HCT116 (cell line): ENCODE measurements at regions not wholly inside any gene's neighbourhood (a gene's known extent, or its start where the extent isn't known, plus 50 kb on each side); places are given as distances from the start of the nearest gene placed in this dataset.

Experiments used
- ATAC-seq: fragments of 200-7000 bp; cut with Tn5 transposase; 2 replicates; pipeline ENCODE4 v1.9.1; 2020; ENCODE audit warnings: mild to moderate bottlenecking, moderate library complexity
- BruUV-seq: library from RNA; stranded (reverse); fragments of 400-500 nt; replicated peaks from 2 replicates; lab custom pipeline; 2021; lab: Mats Ljungman, UMichigan
- CTCF ChIA-PET: fragments of 300-600 bp; sonication (Branson Sonifier 250); formaldehyde crosslinking; loops from one replicate; lab custom pipeline; 2021; ENCODE audit warnings: antibody characterized with exemption; lab: Charles Lee
- POLR2A ChIA-PET: fragments of 300-600, 350-600 bp; sonication (Branson Sonifier 250); formaldehyde crosslinking; loops from one replicate; lab custom pipeline; 2021; ENCODE audit warnings: antibody characterized with exemption; lab: Charles Lee
- RAD21 ChIA-PET, 2 experiments: fragments of 300-600 bp; sonication (Branson Sonifier 250); formaldehyde crosslinking; loops; one replicate each; lab custom pipeline; 2023; ENCODE audit warnings: low total read pairs in 2 of 2; ENCODE audit not compliant: uncharacterized antibody in 2 of 2, unreplicated experiment in 2 of 2, low non-redundant PET in 1 of 2; lab: Charles Lee
- DNase-seq: peaks from one replicate; pipeline ENCODE4 v3.0.0-alpha.2; 2010; ENCODE audit warnings: low read depth, low spot score
- H2AFZ ChIP-seq: fragments of 200-600 bp; shearing (Covaris generic), sonication (generic); 2 replicates; pipeline ENCODE4 v1.6.1; 2017; ENCODE audit warnings: low read depth, mixed run types, mixed read lengths, antibody characterized with exemption, low read length; ENCODE audit not compliant: poor library complexity, severe bottlenecking
- H3K27ac ChIP-seq: 2 replicates; pipeline ENCODE4 v1.5.1; 2012; ENCODE audit warnings: low read depth, low read length
- H3K27me3 ChIP-seq: fragments of 200-600 bp; sonication (generic); 2 replicates; pipeline ENCODE4 v1.6.1; 2016; ENCODE audit warnings: mixed run types, low read length, mixed read lengths; ENCODE audit not compliant: insufficient read depth
- H3K36me3 ChIP-seq, 2 experiments: fragments of 200-500 bp in 1 of 2; fragments of 200-600 bp in 1 of 2; sonication (Bioruptor generic) in 1 of 2; sonication (generic) in 1 of 2; 2 replicates each; pipeline versions ENCODE4 v1.5.1 to v1.6.1; 2014 to 2016; ENCODE audit warnings: low read length in 2 of 2, inconsistent platforms in 1 of 2, mixed read lengths in 1 of 2, mixed run types in 1 of 2; ENCODE audit not compliant: insufficient read depth in 2 of 2, control insufficient read depth in 1 of 2
- H3K4me1 ChIP-seq, 2 experiments: fragments of 200-600 bp in 1 of 2; sonication (generic) in 1 of 2; 2 replicates each; pipeline versions ENCODE4 v1.5.1 to v1.6.1; 2012 to 2017; ENCODE audit warnings: low read length in 2 of 2, inconsistent platforms in 1 of 2, mild to moderate bottlenecking in 1 of 2, mixed read lengths in 1 of 2, mixed run types in 1 of 2, moderate library complexity in 1 of 2; ENCODE audit not compliant: insufficient read depth in 2 of 2, control insufficient read depth in 1 of 2
- H3K4me2 ChIP-seq: fragments of 200-600 bp; sonication (generic); 2 replicates; pipeline ENCODE4 v1.6.1; 2017; ENCODE audit warnings: mixed run types, low read length, mixed read lengths
- H3K4me3 ChIP-seq, 2 experiments: fragments of 200-600 bp in 1 of 2; sonication (generic) in 1 of 2; replicated peaks in 1 of 2; 2 replicates each; pipeline ENCODE4 v1.5.1; 2011 to 2016; ENCODE audit warnings: low read length in 2 of 2, control low read depth in 1 of 2, low read depth in 1 of 2, mild to moderate bottlenecking in 1 of 2, mixed read lengths in 1 of 2, mixed run types in 1 of 2
- H3K79me2 ChIP-seq: fragments of 200-600 bp; sonication (generic); 2 replicates; pipeline ENCODE4 v1.6.1; 2017; ENCODE audit warnings: mild to moderate bottlenecking, mixed run types, low read length, moderate library complexity, mixed read lengths; ENCODE audit not compliant: insufficient read depth
- H3K9ac ChIP-seq: fragments of 200-600 bp; sonication (generic); 2 replicates; pipeline ENCODE4 v1.6.1; 2016; ENCODE audit warnings: low read length, mixed read lengths
- H3K9me2 ChIP-seq: fragments of 200-600 bp; sonication (generic), shearing (Covaris generic); 2 replicates; pipeline ENCODE4 v1.6.1; 2017; ENCODE audit warnings: mixed run types, mild to moderate bottlenecking, moderate library complexity; ENCODE audit not compliant: insufficient read depth
- H3K9me3 ChIP-seq, 2 experiments: fragments of 200-500 bp in 1 of 2; fragments of 200-600 bp in 1 of 2; sonication (Bioruptor generic) in 1 of 2; sonication (generic) in 1 of 2; 2 replicates each; pipeline ENCODE4 v1.6.1; 2014 to 2017; ENCODE audit warnings: low read length in 2 of 2, mixed read lengths in 2 of 2, inconsistent platforms in 1 of 2, low read depth in 1 of 2, mild to moderate bottlenecking in 1 of 2, mixed run types in 1 of 2, moderate library complexity in 1 of 2; ENCODE audit not compliant: control insufficient read depth in 1 of 2, insufficient read depth in 1 of 2
- H4K20me1 ChIP-seq: fragments of 200-600 bp; sonication (generic), shearing (Covaris generic); 2 replicates; pipeline ENCODE4 v1.6.1; 2017; ENCODE audit warnings: mixed run types, mild to moderate bottlenecking, moderate library complexity; ENCODE audit not compliant: insufficient read depth
- ATF3 ChIP-seq: IDR thresholded peaks from 2 replicates; pipeline ENCODE4 v1.6.1; 2012
- CBX3 ChIP-seq: IDR thresholded peaks from 2 replicates; pipeline ENCODE4 v1.6.1; 2012; ENCODE audit warnings: low read depth
- CEBPB ChIP-seq: IDR thresholded peaks from 2 replicates; pipeline ENCODE4 v1.6.1; 2012; ENCODE audit warnings: low read depth
- EZH2 ChIP-seq: fragments of 200-600 bp; sonication (generic); IDR thresholded peaks from 2 replicates; pipeline ENCODE4 v1.6.1; 2017; ENCODE audit warnings: antibody characterized with exemption, mixed run types
- EZH2phosphoT487 ChIP-seq: fragments of 200-600 bp; IDR thresholded peaks from 2 replicates; pipeline ENCODE4 v1.6.1; 2018; ENCODE audit warnings: antibody characterized with exemption, borderline replicate concordance
- POLR2A ChIP-seq: IDR thresholded peaks from 2 replicates; pipeline ENCODE4 v1.7.0; 2011; ENCODE audit warnings: borderline replicate concordance; ENCODE audit not compliant: insufficient read depth, insufficient read length; ENCODE audit errors: extremely low read depth
- POLR2AphosphoS5 ChIP-seq: IDR thresholded peaks from 2 replicates; pipeline ENCODE4 v1.6.1; 2011; ENCODE audit warnings: mild to moderate bottlenecking, low read depth, low read length, moderate library complexity
- RAD21 ChIP-seq: IDR thresholded peaks from 2 replicates; pipeline ENCODE4 v1.6.1; 2012; ENCODE audit warnings: low read depth, mild to moderate bottlenecking
- SP1 ChIP-seq: IDR thresholded peaks from 2 replicates; pipeline ENCODE4 v1.6.1; 2012; ENCODE audit warnings: low read depth
- SRF ChIP-seq: IDR thresholded peaks from 2 replicates; pipeline ENCODE4 v1.6.1; 2012; ENCODE audit warnings: low read depth
- TCF7L2 ChIP-seq: IDR thresholded peaks from 2 replicates; pipeline ENCODE4 v1.7.0; 2011; ENCODE audit warnings: borderline replicate concordance, inconsistent platforms; ENCODE audit not compliant: insufficient read depth, insufficient read length; ENCODE audit errors: extremely low read depth
- ZNF274 ChIP-seq: fragments of 200-500 bp; sonication (Bioruptor generic); IDR thresholded peaks from 2 replicates; pipeline ENCODE4 v1.6.1; 2014; ENCODE audit warnings: mild to moderate bottlenecking, low read depth, low read length, inconsistent platforms
- intact Hi-C: fragments of 100-400 bp; cut with micrococcal nuclease; formaldehyde crosslinking; loops from 2 replicates; pipeline ENCODE4 v1.10.0; 2022
- TF ChIP-seq, protein P1 (sequence below), 3 experiments: fragments of 200-600 bp in 1 of 3; sonication (generic) in 1 of 3; IDR thresholded peaks in 2 of 3; conservative IDR thresholded peaks in 1 of 3; 2 replicates each; pipeline ENCODE4 v1.5.1; 2012 to 2017; ENCODE audit warnings: low read depth in 2 of 3, low read length in 2 of 3, antibody characterized with exemption in 1 of 3, borderline replicate concordance in 1 of 3, control low read depth in 1 of 3, mild to moderate bottlenecking in 1 of 3, mixed read lengths in 1 of 3, mixed run types in 1 of 3, moderate library complexity in 1 of 3; ENCODE audit not compliant: insufficient read depth in 1 of 3
- TF ChIP-seq, protein P2 (sequence below): IDR thresholded peaks from 2 replicates; pipeline ENCODE4 v1.6.1; 2011; ENCODE audit warnings: mild to moderate bottlenecking, low read length, moderate library complexity; ENCODE audit not compliant: insufficient replicate concordance; ENCODE audit errors: extremely low read depth
- TF ChIP-seq, protein P3 (sequence below): IDR thresholded peaks from 2 replicates; pipeline ENCODE4 v1.6.1; 2012

DNA sequence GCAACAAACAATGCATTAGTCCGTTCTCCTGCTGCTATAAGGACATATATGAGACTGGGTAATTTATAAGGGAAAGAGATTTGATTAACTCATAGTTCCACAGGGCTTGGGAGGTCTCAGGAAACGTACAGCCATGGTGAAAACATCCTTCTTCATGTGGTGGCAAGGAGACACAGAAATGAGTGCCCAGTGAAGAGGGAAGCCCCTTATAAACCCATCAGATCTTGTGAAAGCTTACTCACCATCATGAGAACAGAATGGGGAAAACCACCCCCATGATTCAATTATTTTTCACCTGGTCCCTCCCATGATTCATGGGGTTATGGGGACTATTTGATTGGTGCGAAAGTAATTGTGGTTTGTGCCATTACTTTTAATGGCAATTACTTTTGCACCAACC, 655.8 kb upstream of the SEMA6A start:
- CTCF ChIA-PET = no interaction called here
- BruUV-seq = no TSS peak
- no peak for ATAC-seq

More for the DNA sequence above, 655.8 kb upstream of the SEMA6A start:
- intact Hi-C loops = no loop called here
- no peaks in the 10 kb centered on the region for H3K79me2 ChIP-seq
- H3K9me2 ChIP-seq = no peaks in the 10 kb centered on the region
- RAD21 ChIA-PET = no interaction called here
- H3K27me3 ChIP-seq = no peaks in the 10 kb centered on the region
- no peak overlapping the region for H3K9ac ChIP-seq
- H4K20me1 ChIP-seq = no peaks in the 10 kb centered on the region
- no peak overlapping the region for H3K4me2 ChIP-seq
- H2AFZ ChIP-seq = no peak overlapping the region
- TF ChIP-seq EZH2 = no peak
- no peak for TF ChIP-seq POLR2A
- no peak for TF ChIP-seq CBX3
- no peak for TF ChIP-seq POLR2AphosphoS5
- no peak for TF ChIP-seq SRF
- TF ChIP-seq SP1 = no peak
- TF ChIP-seq, protein P1, sequence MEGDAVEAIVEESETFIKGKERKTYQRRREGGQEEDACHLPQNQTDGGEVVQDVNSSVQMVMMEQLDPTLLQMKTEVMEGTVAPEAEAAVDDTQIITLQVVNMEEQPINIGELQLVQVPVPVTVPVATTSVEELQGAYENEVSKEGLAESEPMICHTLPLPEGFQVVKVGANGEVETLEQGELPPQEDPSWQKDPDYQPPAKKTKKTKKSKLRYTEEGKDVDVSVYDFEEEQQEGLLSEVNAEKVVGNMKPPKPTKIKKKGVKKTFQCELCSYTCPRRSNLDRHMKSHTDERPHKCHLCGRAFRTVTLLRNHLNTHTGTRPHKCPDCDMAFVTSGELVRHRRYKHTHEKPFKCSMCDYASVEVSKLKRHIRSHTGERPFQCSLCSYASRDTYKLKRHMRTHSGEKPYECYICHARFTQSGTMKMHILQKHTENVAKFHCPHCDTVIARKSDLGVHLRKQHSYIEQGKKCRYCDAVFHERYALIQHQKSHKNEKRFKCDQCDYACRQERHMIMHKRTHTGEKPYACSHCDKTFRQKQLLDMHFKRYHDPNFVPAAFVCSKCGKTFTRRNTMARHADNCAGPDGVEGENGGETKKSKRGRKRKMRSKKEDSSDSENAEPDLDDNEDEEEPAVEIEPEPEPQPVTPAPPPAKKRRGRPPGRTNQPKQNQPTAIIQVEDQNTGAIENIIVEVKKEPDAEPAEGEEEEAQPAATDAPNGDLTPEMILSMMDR (IDR thresholded peaks at IDR 0.05 in 2 of 3, conservative IDR thresholded peaks at IDR 0.05 in 1 of 3; ENCODE audit: borderline replicate concordance in 1 of 3, insufficient read depth in 1 of 3, low read depth in 2 of 3, low read length in 2 of 3) = no peak
- no peak for TF ChIP-seq EZH2phosphoT487
- no peak for TF ChIP-seq TCF7L2
- TF ChIP-seq ATF3 = no peak
- TF ChIP-seq, protein P2, sequence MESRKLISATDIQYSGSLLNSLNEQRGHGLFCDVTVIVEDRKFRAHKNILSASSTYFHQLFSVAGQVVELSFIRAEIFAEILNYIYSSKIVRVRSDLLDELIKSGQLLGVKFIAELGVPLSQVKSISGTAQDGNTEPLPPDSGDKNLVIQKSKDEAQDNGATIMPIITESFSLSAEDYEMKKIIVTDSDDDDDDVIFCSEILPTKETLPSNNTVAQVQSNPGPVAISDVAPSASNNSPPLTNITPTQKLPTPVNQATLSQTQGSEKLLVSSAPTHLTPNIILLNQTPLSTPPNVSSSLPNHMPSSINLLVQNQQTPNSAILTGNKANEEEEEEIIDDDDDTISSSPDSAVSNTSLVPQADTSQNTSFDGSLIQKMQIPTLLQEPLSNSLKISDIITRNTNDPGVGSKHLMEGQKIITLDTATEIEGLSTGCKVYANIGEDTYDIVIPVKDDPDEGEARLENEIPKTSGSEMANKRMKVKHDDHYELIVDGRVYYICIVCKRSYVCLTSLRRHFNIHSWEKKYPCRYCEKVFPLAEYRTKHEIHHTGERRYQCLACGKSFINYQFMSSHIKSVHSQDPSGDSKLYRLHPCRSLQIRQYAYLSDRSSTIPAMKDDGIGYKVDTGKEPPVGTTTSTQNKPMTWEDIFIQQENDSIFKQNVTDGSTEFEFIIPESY = no peak
- TF ChIP-seq CEBPB = no peak
- no peak for TF ChIP-seq RAD21
- no peak for TF ChIP-seq ZNF274
- TF ChIP-seq, protein P3, sequence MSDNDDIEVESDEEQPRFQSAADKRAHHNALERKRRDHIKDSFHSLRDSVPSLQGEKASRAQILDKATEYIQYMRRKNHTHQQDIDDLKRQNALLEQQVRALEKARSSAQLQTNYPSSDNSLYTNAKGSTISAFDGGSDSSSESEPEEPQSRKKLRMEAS = no peak
- H3K27ac ChIP-seq = no peak overlapping the region
- no peaks in the 10 kb centered on the region for H3K4me1 ChIP-seq
- POLR2A ChIA-PET = no interaction called here
- no peaks in the 10 kb centered on the region for H3K9me3 ChIP-seq
- no peak for DNase-seq
- H3K4me3 ChIP-seq = no peak overlapping the region
- no peaks in the 10 kb centered on the region for H3K36me3 ChIP-seq
